Renal pelvis (tissue), 1 donor: ENCODE measurements at regions not wholly inside any gene's neighbourhood (a gene's known extent, or its start where the extent isn't known, plus 50 kb on each side); places are given as distances from the start of the nearest gene placed in this dataset.
"Not testable (repeated sequence)": the region's sequence is repeated elsewhere in the genome, so short reads cannot be mapped to it uniquely, and the experiment has no call there.

ENCODE experiments used
- DNase-seq: peaks from one replicate; pipeline ENCODE4 v3.0.0-alpha.2; 2013

DNA sequence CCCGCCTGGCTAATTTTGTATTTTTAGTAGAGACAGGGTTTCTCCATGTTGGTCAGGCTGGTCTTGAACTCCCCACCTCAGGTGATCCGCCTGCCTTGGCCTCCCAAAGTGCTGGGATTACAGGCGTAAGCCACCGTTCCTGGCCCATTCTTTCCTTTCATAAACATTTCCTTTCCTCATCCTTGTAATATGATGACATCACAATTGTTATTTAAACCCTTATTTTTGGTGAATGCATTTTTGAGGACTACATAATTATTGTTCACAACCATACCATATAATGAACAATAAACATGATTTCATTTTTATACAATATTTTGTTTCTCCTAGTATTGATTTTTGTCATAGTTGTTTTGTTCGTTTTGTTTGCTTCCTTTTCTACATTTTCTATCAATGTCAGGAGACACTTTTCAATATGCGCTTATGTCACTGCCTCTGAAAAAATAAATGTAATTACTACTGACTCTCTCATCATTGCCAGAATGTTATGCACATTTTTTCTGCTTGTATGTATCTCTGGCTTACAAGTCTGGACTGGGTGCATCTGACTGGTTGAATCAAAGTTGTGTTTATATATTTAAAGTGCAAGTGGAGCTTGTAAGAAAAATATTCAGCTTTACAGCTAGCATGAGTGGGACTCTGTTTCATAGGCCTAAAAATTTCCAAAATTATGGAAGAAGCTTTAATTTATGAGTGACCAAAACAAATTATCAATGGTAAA is 2286.3 kb upstream of the RAG2 start:
- no peak for DNase-seq

DNA sequence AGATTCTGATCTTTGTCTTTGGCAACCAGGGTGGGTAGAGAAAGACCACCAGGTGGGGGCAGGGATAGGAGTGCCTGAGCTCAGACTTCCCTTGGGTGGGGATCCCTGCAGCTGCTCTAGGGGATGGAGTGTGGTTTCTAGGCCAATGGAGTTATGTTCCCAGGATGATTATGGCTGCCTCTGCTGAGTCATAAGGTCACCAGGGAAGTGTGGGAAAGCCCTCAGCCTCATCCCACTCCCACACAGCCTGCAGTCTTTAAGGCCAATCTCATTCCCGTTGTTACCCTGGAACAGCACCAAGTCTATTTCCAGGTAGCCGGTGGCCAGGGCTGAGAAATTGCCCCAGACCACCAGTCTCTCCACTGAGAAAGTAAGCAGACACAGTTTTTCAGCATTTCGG is 2269.3 kb upstream of the RAG2 start:
- DNase-seq, result no peak

DNA sequence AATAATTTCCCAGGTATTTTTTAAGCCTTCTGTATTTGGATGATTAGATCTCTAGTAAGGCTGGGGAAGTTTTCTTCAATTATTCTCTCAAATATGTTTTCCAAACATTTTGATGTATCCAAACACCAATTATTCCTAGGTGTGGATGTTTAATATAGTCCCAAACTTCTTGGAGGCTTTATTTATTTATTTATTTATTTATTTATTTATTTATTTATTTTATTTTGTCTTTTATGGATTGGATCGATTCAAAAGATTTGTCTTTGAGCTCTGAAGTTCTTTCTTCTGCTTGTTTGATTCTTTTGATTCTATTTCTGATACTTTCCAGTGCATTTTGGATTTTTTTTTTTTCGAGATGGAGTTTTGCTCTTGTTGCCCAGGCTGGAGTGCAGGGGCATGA is 2267.9 kb upstream of the RAG2 start:
- DNase-seq, result no peak

DNA sequence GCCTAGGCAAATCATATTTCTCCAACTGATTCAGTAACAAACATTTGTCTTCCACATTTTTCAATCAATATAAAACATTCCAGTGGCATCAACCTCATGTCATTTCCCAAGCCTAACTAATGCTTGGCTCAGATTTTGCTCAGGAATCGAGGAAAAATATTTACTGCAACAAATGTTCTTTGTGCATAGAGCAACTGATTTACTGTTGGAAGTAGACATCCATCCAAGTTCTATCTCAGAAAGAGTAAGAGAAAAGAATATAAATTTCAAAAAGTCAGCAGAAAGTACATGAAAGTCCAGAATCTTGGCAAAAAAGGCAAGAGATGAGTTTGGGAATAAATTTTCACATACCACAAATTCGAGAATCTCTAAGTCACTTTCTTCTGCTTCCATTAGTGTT is 2245.0 kb upstream of the RAG2 start:
- DNase-seq, result no peak

DNA sequence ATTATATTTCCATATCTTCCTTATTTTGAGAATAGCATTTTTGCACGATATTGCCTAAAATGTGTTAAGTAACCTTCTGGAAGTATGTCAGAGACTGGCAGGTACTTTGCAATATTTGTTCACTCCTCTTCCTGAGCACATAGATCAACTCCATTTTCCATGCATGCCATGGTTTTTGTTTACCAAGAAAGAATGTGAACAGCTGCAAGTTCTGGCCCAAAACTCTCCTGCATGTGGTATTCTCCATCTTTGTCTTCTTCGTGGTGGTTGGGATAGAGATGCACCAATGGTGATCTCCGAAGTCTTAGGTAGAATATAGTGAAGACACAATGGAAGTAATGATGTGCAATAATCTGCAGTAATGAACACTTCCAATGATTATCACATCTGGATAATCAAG is 2241.0 kb upstream of the RAG2 start:
- no peak for DNase-seq

DNA sequence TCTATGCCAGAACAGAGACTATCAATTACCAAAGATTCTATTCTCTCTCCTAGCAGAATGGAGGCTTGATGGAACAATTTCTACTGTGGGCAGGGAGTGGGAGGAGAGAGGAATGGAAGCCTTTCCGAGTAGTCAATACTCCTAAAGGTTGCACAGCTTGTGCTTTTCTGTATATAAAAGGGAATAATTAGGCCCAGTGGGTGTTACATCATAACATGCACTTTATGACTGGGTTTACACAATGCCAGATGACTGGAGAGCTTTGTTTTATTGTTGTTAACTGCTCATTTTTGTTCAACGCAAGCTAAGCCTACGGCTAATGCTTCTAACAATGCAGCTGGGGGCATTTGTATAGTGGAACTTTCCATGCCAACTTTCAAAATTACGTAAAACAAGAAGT is 2237.9 kb upstream of the RAG2 start:
- DNase-seq, result no peak

DNA sequence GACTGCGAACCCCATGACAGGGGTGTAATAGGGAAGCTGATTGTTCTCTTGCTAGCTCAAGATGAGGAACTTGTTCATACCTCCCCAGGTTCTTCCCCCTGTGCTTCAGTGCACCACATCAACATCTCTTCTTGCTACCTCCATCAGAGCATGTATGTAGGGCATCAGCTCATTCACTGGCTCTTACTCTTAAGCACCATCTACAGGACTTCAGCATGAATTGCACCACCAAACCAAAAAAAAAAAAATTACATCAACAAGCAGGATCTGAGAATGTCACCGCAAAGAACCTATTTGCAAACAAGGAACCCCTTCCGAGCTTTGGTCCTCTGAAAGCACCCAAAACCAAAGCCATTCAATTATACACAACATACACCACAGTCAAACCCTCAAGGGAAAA is 2226.5 kb upstream of the RAG2 start:
- DNase-seq, result no peak

DNA sequence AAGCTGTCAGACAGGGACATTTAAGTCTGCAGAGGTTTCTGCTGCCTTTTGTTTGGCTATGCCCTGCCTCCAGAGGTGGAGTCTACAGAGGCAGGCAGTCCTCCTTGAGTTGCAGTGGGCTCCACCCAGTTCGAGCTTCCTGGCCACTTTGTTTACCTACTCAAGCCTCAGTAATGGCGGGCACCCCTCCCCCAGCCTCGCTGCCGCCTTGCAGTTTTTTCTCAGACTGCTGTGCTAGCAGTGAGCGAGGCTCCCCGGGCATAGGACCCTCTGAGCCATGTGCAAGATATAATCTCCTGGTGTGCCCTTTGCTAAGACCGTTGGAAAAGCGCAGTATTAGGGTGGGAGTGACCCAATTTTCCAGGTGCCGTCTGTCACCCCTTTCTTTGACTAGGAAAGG is 2223.8 kb upstream of the RAG2 start:
- not testable (repeated sequence) for DNase-seq

DNA sequence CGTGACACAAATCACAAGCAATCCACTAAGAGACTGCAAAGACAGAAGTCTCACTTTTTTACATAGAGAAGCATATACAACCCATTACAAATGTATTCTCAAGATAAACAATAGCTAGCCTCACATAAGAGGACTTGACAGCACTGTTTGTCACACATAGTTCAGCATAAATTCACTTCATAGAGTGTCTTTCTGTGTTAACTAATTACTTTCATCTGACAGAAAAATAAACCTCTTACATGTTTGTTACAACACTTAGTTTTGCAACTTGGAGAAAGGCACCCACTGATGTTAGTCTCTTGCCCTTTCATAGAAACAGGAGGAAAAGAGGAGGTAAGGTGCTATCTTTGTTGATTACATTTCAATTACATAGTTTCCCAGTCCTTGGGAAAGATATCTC is 2221.9 kb upstream of the RAG2 start:
- DNase-seq, result no peak

DNA sequence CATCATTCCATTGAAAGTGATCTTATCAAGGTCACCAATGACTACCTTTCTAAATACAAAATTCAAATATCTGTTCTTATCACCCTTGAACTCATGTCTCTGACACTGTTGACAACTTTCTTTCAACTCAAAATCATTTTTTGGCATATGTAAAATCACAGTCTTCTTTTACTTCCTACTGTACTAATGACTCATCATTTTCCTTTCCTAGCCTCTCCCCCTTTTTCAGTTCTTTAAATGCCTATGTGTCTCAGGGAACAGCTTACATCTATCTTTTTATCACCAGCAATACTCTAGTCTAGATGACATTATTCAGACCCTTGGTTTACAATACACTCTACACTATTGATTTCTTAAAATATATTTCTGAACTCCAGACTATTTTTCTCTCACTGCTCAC is 2220.7 kb upstream of the RAG2 start:
- no peak for DNase-seq

DNA sequence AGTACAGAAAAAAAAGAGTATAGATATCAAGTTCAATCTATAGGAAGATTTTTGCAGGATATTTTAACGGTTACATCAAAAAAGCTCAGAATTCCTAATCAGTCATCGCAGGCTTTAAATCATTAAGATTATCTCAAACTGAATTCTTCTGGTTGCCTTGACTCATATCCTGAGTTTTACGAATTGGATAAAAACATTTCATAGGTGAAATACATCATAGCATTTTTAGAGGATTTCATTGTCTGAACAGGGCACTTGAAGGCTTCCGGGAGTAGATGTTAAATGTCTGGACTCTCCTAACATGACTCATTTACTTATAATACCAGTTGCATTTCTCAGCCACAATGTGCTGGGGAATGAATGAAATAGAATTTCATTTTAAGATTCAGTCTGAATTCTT is 2216.6 kb upstream of the RAG2 start:
- no peak for DNase-seq

DNA sequence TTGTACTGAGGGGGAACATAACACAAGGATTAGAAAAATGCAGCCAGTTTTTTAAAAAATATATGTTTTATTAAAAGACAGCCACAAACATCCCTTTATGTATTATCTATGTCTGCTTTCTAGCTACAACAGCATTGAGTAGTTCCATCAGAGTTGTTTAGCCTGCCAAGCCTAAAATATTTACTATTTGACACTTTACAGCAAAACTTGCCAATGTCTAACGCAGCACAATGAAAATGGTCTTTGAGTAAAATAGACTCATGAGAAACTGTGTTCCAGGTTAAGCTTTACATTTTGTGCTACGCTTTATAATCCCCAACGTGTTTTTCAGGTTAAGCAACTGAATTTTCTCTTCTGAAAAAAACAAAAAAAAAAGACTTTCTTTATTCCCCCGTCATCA is 2211.5 kb upstream of the RAG2 start:
- no peak for DNase-seq

DNA sequence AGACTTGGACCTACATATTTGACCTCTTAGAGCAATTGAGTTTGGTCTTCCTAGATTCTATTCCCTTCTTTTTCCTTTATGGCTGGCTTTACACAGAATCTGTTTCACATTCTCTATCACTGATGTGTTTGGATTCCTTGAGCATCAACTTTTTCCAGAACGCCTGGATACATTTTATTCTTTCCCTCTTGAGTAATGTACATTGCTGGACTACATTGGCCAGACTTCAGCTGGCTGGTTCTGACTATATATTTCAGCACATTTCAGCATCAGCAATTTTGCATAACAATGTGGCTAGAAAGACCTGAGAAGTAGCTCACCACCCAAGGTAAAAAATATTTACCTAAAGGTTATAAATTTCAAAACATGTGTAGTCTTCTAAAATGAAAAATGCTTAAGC is 2198.2 kb upstream of the RAG2 start:
- DNase-seq, result no peak

DNA sequence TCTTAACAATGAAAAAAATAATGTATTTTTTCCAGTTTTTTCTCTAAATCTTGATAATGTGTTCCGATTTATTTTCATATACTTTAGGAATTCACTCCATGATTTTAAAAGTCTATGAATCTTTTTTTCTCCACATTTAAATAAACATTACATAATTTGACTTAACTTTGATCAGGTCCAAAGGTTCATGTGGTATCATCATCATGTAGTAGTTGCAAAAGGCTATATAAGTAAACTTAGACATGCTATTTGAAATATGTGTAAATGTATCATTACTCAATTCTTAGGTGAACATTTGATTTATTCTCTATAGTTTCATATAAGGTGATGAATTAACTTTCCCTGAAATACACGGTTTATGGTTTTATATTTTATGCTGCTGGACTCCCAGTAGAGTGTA is 2197.0 kb upstream of the RAG2 start:
- no peak for DNase-seq

DNA sequence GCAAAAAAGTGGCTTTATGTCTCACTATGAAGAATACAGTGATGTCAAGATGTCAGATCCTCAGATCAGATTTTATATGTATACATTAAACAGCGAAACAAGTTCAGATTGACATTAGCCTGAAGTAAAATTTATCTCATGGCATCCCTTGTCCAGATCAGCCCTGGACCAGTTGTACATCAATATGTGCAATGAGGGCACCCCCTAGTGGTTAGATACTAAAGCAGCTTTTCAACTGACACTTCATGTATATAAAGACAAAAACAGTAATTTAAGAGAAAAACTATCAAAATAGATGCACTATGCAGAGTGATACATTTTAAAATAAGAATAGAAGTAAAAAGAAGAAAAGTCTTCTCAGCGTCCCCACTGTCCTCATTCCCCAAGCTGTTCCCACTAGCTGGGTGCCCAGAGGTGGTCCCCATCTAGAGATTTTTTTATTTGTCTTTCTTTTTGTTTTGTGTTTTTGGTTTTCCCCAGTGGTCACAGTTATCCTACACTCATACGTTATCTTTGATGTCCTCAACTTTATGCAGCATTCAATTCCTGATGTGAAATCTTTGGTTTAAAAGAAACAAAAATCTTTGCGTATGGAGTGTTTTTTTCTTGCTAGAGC is 2193.4 kb upstream of the RAG2 start:
- DNase-seq, result peak; percentile 65

DNA sequence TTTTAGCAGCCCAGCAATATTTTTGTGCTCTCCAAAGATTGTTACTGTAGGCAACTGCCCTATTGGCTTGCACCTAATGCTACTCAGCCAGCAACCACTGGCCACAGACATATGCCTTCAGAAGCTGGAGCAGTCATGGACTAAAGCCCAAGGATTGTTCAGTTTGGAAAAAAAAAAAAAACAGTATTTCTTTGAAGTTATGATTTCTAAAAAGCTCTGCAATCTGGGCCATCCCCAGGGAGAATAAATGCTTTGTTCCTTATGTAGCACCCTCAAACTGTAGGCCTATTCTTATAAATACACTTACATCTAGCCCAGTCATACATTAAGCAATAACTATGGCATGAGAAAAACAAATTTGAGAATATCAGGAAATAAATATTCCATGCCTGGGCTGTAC is 2190.5 kb upstream of the RAG2 start:
- no peak for DNase-seq

DNA sequence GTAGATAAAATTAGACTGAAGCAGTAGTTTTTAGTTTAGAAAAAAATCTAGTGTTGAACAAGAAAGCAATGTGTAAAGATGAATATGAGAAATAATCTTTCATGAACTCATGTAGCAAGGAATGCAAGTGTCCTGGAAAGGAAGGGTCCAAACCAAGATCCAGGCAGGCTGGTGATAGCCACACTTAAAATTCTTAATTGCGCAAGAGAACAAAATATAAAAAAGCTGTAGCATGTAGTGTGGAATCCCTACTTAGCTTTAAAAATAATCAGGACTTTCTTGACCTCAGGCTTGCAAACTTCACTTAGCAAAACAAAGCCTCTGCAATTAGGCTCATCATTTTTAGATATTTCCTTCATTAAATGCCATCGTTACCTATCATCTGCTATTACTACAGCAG is 2186.1 kb upstream of the RAG2 start:
- no peak for DNase-seq

DNA sequence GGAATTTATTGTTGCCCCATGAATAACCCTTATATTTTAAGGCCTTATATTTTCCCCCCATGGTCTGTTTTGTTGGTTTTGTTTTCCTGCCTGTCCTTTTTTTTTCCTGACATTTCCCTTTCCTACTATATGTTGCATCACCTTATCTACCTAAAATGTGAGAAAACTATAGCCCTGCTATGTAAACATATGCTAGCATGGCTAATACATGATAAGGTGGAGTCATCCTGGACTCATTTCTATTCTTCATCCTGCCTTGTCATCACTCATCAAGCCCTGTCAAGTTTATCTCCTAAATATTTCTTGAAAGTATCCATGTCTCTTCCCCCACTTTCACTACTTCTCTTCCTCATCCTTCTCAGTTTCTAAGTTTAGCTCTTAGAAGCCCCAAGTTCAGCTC is 2168.8 kb upstream of the RAG2 start:
- no peak for DNase-seq

DNA sequence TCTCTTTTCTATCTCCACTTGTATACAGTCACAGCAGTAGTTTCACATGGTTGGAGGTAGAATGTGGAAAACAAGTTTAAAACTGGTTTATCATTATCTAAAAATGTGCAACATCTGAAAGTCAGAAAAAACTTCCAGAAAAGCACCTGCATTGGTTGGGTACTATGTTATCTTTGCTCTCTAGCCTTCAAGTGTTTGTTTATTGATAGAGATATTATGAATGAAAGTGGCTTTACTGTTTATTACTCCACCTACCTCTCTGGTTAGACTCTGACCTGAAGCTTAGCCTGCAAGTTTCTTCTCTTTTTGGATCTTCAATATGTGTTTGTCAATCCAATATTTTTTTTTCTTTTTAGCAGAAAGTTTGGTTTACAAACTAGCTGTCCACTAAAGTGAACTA is 2161.4 kb upstream of the RAG2 start:
- no peak for DNase-seq

DNA sequence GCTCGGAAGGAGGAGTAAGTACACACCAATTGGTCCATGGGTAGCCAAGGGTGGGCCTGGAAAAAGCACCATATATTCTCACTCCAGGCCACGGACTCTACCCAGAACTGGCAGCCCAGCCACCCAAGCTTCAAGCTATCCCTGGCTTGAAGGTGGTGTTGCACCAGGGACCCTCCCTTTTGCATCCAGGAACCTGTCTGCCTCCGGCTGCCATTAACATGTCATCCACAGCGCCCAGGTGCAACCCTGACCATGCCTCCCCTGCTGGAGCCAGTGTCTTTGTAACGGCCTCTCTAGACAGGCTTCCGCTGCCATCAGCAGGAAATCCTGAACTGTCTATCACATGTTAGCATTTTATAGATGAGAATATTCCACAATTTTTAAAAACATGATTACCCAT is 2158.5 kb upstream of the RAG2 start:
- DNase-seq, result no peak

DNA sequence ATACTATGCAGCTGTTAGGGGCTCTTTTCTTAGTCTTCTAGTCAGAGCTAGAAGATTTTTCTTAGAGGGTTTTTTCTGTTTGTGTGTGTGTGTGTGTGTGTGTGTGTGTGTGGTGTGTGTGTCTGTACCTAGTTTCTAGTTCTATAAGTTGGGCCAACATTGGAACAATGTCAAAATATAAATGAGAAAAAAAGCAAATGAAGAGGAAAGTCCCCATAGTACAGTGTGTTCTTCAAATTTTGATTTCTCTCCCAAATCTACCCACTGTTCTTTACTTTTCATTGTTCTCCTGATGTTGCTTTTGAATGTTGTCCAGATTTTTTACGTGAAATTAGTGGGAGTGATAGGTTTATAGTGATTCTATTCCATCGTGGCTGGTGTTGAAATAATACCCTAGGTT is 2153.4 kb upstream of the RAG2 start:
- DNase-seq, result no peak

DNA sequence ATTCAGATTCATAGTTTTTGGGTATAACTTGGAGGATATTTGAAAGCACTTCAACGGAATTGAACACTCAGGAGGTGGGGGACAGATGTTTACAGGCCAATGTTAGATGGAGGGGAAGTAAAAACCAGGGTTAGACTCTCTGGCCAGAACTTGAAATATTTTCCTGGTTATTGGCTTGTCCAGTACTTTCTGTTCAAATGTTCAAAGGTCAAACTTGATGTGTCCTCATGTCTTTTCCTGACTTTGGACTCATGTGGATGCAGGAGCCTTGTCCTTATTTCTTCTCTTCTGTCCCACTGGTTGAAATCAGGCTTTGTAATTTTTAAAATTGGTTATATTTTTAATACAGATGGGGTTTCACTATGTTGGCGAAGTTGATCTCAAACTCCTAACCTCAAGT is 2148.5 kb upstream of the RAG2 start:
- not testable (repeated sequence) for DNase-seq

DNA sequence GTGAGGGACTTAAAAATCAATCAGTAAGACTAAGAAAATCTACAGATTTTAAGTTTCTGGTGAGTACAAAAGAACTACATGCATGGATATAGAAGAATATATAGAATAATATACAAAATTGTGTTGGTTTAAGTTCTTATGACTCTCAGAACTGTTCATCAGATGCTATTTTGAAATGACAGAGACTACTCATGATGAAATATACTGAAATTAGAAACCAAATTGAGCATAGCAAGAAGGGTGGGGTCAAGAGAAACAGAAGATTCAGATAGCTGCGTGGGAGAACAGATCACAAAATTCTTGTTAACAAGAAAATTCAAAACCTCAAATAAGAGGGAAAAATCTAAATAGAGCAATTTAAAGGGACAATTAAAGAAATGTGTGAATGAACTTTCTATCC is 2125.3 kb upstream of the RAG2 start:
- no peak for DNase-seq

DNA sequence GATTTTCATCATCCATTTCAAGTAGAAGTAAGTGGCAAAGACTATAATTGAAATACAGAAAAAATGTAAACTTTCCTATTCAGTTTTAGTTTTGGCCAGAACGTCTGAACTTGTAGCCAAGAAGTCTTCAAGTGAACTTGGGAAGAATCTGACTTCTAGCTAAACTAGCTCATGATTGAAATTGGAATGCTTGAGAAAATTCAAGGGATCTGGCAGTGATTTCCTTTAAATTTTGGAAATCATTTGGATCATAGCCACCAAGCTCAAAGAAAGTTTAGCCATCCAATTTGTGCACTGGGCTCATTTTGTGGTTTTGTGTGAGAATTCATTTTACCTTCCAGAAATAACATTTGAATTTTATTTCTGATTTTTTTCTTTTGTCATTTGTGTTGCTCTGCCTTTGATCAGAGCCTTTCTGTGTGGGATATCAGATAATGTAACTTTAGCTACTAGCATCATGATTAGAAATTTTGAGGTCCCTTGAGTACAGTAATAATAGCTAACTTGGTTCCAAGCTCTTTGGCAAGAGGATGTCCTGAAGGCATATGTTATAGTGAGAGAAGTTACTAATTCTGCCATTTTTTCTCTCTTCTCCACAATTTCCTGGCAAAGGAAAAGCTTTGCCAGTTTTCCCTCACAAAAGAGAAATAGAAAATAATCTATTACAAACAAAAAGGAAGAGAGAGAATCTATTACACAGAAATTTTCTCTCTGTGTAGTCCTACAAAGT is 2123.7 kb upstream of the RAG2 start:
- no peak for DNase-seq
